Common myeloid progenitor, CD34-positive (primary cell): ENCODE measurements at regions not wholly inside any gene's neighbourhood (a gene's known extent, or its start where the extent isn't known, plus 50 kb on each side); places are given as distances from the start of the nearest gene placed in this dataset.
"Not testable (repeated sequence)": the region's sequence is repeated elsewhere in the genome, so short reads cannot be mapped to it uniquely, and the experiment has no call there.

Experiments used
- CTCF ChIA-PET: fragments of 350-600 bp; sonication (Branson Sonifier 250); formaldehyde crosslinking; loops from one replicate; lab custom pipeline; 2021; ENCODE audit warnings: antibody characterized with exemption; lab: Charles Lee
- POLR2A ChIA-PET: fragments of 350-600 bp; sonication (Branson Sonifier 250); formaldehyde crosslinking; loops from one replicate; lab custom pipeline; 2021; ENCODE audit warnings: antibody characterized with exemption; lab: Charles Lee
- DNase-seq, 3 donors: peaks; one replicate each; pipeline versions ENCODE4 v3.0.0 to v3.0.0-alpha.2; 2013
- H3K27ac ChIP-seq, 2 experiments: 1 replicate in 1 of 2; 2 replicates in 1 of 2; pipeline ENCODE4 v1.7.0; 2013; ENCODE audit warnings: inconsistent platforms in 2 of 2, low read length in 2 of 2, mild to moderate bottlenecking in 2 of 2, low read depth in 1 of 2, moderate library complexity in 1 of 2; ENCODE audit not compliant: severe bottlenecking in 2 of 2, insufficient read depth in 1 of 2, poor library complexity in 1 of 2
- H3K27me3 ChIP-seq, 5 experiments: replicated peaks in 2 of 5; 1 replicate in 3 of 5; 2 replicates in 2 of 5; pipeline versions ENCODE4 v1.6.1 to v1.7.0; 2013; ENCODE audit warnings: low read length in 4 of 5, mild to moderate bottlenecking in 2 of 5, moderate library complexity in 2 of 5, inconsistent platforms in 1 of 5; ENCODE audit not compliant: insufficient read depth in 5 of 5, control insufficient read depth in 4 of 5
- H3K36me3 ChIP-seq, 4 experiments: 1 replicate in 2 of 4; 2 replicates in 2 of 4; pipeline versions ENCODE4 v1.6.1 to v1.7.0; 2013; ENCODE audit warnings: low read length in 3 of 4, control low read depth in 1 of 4, mild to moderate bottlenecking in 1 of 4; ENCODE audit not compliant: control insufficient read depth in 4 of 4, insufficient read depth in 4 of 4
- H3K4me1 ChIP-seq, 4 experiments: 1 replicate in 3 of 4; 2 replicates in 1 of 4; pipeline versions ENCODE4 v1.6.1 to v1.7.1; 2013; ENCODE audit warnings: low read length in 3 of 4, mild to moderate bottlenecking in 3 of 4, control low read depth in 1 of 4, inconsistent platforms in 1 of 4, moderate library complexity in 1 of 4; ENCODE audit not compliant: control insufficient read depth in 4 of 4, insufficient read depth in 4 of 4; ENCODE audit errors: control extremely low read depth in 1 of 4
- H3K4me3 ChIP-seq, 7 experiments: 1 replicate in 4 of 7; 2 replicates in 3 of 7; pipeline versions ENCODE4 v1.5.1 to v1.7.0; 2013; ENCODE audit warnings: mild to moderate bottlenecking in 7 of 7, low read length in 6 of 7, moderate library complexity in 6 of 7, inconsistent platforms in 2 of 7, low read depth in 2 of 7, control low read depth in 1 of 7; ENCODE audit not compliant: insufficient read depth in 4 of 7, control insufficient read depth in 1 of 7; ENCODE audit errors: extremely low read depth in 1 of 7
- H3K9me3 ChIP-seq, 5 experiments: 1 replicate in 4 of 5; 2 replicates in 1 of 5; pipeline versions ENCODE4 v1.6.1 to v1.7.1; 2013; ENCODE audit warnings: low read length in 4 of 5, mild to moderate bottlenecking in 2 of 5, inconsistent platforms in 1 of 5, low read depth in 1 of 5, moderate library complexity in 1 of 5; ENCODE audit not compliant: control insufficient read depth in 4 of 5, insufficient read depth in 2 of 5; ENCODE audit errors: control extremely low read depth in 1 of 5
- WGBS: methylation state at CpG from one replicate; pipeline ENCODE4 v1.1.5; 2013; ENCODE audit not compliant: insufficient coverage; 5-methylcytosine and 5-hydroxymethylcytosine counted together

DNA sequence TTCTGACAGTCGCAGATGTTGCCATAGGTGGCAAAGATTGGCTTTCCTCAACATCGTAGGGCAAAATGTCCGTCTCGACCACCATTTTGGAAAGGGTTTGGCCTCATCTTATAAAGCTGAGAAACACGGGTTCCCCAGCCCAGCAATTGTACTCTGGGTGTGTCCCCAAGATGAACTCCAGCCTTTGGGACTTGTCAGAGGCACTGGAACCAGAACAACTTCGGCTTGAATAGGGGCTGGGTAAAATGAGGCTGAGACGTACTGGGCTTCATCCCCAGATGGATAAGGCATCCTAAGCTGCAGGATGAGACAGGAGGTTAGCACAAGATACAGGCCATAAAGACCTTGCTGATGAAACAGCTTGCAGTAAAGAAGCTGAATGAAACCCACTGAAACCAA is 151.9 kb downstream of the CRLF2 start:
- H3K27me3 ChIP-seq = peaks cover 0 to 3% (median 0%) of the 10 kb centered on the region in 5 experiments
- ChIA-PET POLR2A (no interaction called here), CTCF (no interaction called here)
- no peak overlapping the region for H3K4me3 ChIP-seq
- peaks cover 0 to 10% (median 2%) of the 10 kb centered on the region in 5 experiments for H3K9me3 ChIP-seq
- H3K36me3 ChIP-seq = no peaks in the 10 kb centered on the region
- no peak overlapping the region for H3K27ac ChIP-seq
- 99% methylated on average over 7 of the region's 7 CpGs for whole genome bisulfite sequencing
- DNase-seq = no peak
- no peaks in the 10 kb centered on the region for H3K4me1 ChIP-seq

DNA sequence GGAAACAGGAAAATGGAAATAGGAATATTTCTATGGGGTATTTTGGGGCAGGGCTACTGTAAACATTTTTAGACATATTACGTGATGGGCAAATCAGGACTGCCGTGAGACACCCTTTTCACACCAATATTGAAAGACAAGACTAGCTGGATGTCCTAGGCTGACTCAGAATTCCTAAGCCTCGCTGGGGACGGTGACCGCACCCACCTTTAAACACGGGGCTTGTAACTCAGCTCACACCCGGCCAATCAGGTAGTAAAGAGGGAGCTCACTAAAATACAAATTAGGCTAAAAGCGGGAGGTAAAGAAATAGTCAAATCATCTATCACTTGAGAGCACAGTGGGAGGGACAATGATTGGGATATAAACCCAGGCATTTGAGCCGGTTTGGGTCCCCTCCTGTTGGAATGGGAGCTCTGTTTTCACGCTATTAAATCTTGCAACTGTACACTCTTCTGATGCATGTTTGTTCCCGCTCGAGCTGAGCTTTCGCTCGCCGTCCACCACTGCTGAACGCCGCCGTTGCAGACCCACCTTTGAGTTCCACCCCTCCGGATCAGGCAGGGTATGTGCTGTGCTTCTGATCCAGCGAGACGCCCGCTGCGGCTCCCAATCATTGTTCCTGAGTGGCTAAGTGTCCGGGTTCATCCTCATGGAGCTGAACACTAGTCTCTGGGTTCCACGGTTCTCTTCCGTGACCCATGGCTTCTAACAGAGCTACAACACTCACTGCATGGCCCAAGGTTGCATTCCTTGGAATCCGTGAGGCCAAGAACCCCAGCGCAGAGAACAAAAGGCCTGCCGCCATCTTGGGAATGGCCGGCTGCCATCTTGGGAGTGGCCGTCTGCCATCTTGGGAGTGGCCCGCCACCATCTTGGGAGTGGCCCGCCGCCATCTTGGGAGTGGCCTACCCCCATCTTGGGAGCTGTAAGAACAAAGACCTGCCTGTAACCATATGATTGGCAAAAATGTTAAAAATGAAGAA is 152.6 kb downstream of the CRLF2 start:
- WGBS = 90% methylated on average over 29 of the region's 34 CpGs
- peaks cover 0 to 10% (median 2%) of the 10 kb centered on the region in 5 experiments for H3K9me3 ChIP-seq
- H3K4me1 ChIP-seq = no peaks in the 10 kb centered on the region
- no peak overlapping the region for H3K4me3 ChIP-seq
- CTCF ChIA-PET = no interaction called here
- no peak overlapping the region for H3K27ac ChIP-seq
- H3K27me3 ChIP-seq = peaks cover 0 to 3% (median 0%) of the 10 kb centered on the region in 5 experiments
- POLR2A ChIA-PET = no interaction called here
- DNase-seq = no peak
- H3K36me3 ChIP-seq = no peaks in the 10 kb centered on the region

DNA sequence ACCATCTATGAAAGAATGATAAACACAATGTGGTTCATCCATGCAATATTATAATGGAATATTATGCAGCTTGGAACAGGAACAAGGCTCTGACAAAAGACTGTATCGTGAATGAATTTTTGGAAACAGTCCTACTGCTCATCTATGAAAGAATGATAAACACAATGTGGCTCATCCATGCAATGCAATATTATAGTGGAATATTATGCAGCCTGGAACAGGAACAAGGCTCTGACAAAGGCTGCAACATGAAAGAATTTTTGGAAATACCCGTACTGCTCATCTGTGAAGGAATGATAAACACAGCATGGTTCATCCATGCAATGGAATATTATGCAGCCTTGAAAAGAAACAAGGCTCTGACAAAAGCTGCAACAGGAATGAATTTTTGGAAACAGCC is 158.8 kb downstream of the CRLF2 start:
- H3K4me1 ChIP-seq, POLR2A ChIA-PET, CTCF ChIA-PET, H3K27me3 ChIP-seq, H3K36me3 ChIP-seq, H3K4me3 ChIP-seq, H3K27ac ChIP-seq, DNase-seq: not testable (repeated sequence)
- peaks cover 2 to 21% (median 9%) of the 10 kb centered on the region in 5 experiments for H3K9me3 ChIP-seq
- 100% methylated on average over 1 of the region's 2 CpGs for WGBS

DNA sequence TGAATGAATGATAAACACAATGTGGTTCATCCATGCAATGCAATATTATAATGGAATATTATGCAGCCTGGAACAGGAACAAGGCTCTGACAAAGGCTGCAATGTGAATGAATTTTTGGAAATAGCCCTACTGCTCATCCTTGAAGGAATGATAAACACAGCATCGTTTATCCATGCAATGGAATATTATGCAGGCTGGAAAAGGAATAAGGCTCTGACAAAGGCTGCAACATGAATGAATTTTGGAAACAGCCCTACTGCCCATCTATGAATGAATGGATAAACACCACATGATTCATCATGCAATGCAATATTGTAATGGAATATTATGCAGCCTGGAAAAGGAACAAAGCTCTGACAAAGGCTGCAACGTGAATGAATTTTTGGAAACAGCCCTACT is 159.4 kb downstream of the CRLF2 start:
- Histone ChIP-seq H3K4me1 (no peaks in the 10 kb centered on the region), H3K27ac (no peak overlapping the region), H3K4me3 (no peak overlapping the region), H3K27me3 (no peaks in the 10 kb centered on the region), H3K9me3 (peaks cover 2 to 21% (median 9%) of the 10 kb centered on the region in 5 experiments), H3K36me3 (no peaks in the 10 kb centered on the region)
- CTCF ChIA-PET = no interaction called here
- peak in 1 of 3 donors; percentile 40 for DNase-seq
- 94% methylated on average over 2 of the region's 2 CpGs for WGBS
- POLR2A ChIA-PET = no interaction called here

DNA sequence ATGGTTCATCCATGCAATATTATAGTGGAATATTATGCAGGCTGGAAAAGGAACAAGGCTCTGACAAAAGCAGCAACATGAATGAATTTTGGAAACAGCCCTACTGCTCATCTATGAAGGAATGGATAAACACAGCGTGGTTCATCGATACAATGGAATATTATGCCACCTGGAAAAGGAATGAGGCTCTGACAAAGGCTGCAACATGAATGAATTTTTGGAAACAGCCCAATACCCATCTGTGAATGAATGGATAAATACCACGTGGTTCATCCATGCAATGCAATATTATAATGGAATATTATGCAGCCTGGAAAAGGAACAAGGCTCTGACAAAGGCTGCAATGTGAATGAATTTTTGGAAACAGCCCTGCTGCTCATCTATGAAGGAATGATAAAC is 160.4 kb downstream of the CRLF2 start:
- CTCF ChIA-PET = no interaction called here

DNA sequence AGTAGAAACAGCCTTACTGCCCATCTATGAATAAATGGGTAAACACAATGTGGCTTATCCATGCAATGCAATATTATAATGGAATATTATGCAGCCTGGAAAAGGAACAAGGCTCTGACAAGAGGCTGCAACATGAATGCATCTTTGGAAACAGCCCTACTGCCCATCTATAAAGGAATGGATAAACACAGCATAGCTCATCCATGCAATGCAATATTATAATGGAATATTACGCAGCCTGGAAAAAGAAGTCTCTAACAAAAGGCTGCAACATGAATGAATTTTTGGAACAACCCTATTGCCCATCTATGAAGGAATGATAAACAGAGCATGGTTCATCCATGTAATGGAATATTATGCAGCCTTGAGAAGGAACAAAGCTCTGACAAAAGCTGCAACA is 161.0 kb downstream of the CRLF2 start:
- Histone ChIP-seq H3K27me3 (no peaks in the 10 kb centered on the region), H3K36me3 (no peaks in the 10 kb centered on the region), H3K9me3 (peaks cover 2 to 21% (median 9%) of the 10 kb centered on the region in 5 experiments), H3K27ac (no peak overlapping the region), H3K4me1 (no peaks in the 10 kb centered on the region), H3K4me3 (no peak overlapping the region)
- no peak for DNase-seq
- WGBS = no CpG with 5 or more reads among the region's 1 CpG
- CTCF ChIA-PET = no interaction called here
- POLR2A ChIA-PET = no interaction called here

More for the DNA sequence above, 160.4 kb downstream of the CRLF2 start:
- no peaks in the 10 kb centered on the region for H3K27me3 ChIP-seq
- POLR2A ChIA-PET = no interaction called here
- peaks cover 2 to 21% (median 9%) of the 10 kb centered on the region in 5 experiments for H3K9me3 ChIP-seq
- H3K27ac ChIP-seq = no peak overlapping the region
- WGBS = 95% methylated on average over 2 of the region's 3 CpGs
- H3K36me3 ChIP-seq = no peaks in the 10 kb centered on the region
- peak in 1 of 3 donors; percentile 41 for DNase-seq
- H3K4me1 ChIP-seq = no peaks in the 10 kb centered on the region
- no peak overlapping the region for H3K4me3 ChIP-seq

DNA sequence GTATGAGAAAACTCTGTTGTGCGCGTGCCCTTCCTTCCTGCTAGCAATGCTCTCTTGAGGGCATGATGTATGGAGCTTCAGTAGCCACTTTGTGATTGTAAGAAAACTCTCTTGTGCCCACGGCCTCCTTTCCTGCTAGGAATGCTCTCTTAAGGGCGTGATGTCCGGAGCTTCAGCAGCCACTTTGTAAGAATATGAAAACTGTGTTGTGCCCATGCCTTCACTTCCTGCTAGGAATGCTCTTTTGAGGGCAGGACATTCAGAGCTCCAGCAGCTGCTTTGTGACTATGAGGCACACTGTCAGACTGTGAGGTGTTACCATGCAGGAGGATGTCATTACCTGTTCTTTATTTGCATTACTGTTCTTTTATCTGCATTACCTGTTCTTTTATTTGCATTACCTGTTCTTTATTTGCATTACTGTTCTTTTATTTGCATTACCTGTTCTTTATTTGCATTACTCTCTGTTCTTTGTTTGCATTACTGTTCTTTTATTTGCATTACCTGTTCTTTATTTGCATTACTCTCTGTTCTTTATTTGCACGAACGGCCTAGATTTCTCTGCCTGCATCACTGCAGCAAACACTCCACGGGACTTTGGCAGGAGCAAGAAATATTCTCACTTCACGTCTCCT is 166.7 kb downstream of the CRLF2 start:
- Histone ChIP-seq H3K27ac (no peak overlapping the region), H3K9me3 (peaks cover 0 to 14% (median 9%) of the 10 kb centered on the region in 5 experiments)
- POLR2A ChIA-PET = no interaction called here

More for the DNA sequence above, 166.7 kb downstream of the CRLF2 start:
- DNase-seq = no peak
- H3K4me3 ChIP-seq = no peak overlapping the region
- H3K27me3 ChIP-seq = peaks cover 0 to 4% (median 0%) of the 10 kb centered on the region in 5 experiments
- no peaks in the 10 kb centered on the region for H3K4me1 ChIP-seq
- H3K36me3 ChIP-seq = no peaks in the 10 kb centered on the region
- WGBS = 96% methylated on average over 7 of the region's 9 CpGs
- CTCF ChIA-PET = no interaction called here
